ENCODE measurements at regions not wholly inside any gene's neighbourhood (a gene's known extent, or its start where the extent isn't known, plus 50 kb on each side); places are given as distances from the start of the nearest gene placed in this dataset.

GRCh38 chr22:35192129-35192918 lies 65.0 kb upstream of the HMGXB4 start (continued):
- TF ChIP-seq SMC3 (IDR thresholded peaks at IDR 0.05; ENCODE audit: low read depth, low read length) (no peak), CTCF (IDR thresholded peaks at IDR 0.05) (no peak), GATA2 (CRISPR knock-in tag; IDR thresholded peaks at IDR 0.05) (no peak), RCOR1 (IDR thresholded peaks at IDR 0.05; ENCODE audit: low read length) (no peak), RFX5 (IDR thresholded peaks at IDR 0.05; ENCODE audit: low read length) (no peak), ZBTB33 (IDR thresholded peaks at IDR 0.05; ENCODE audit: borderline replicate concordance, low read depth) (no peak)

GRCh38 chr22:35195226-35195625 lies 62.1 kb upstream of the HMGXB4 start:
- Histone ChIP-seq H3K9me2 (no peaks in the 10 kb centered on the region), H3K27me3 (ENCODE audit: insufficient read depth) (no peaks in the 10 kb centered on the region), H3K4me3 (ENCODE audit: low read depth in 2 of 2, low read length in 1 of 2) (no peak overlapping the region), H4K20me1 (ENCODE audit: insufficient read depth) (no peaks in the 10 kb centered on the region), H3K9me3 (no peaks in the 10 kb centered on the region), H3K9ac (no peak overlapping the region), H3K79me2 (ENCODE audit: insufficient read depth) (no peaks in the 10 kb centered on the region), H2AFZ (ENCODE audit: low read depth) (no peak overlapping the region), H3K27ac (ENCODE audit: low read depth in 2 of 2, low read length in 1 of 2) (no peak overlapping the region), H3K36me3 (replicated peaks in 1 of 2; ENCODE audit: control insufficient read depth in 1 of 2, insufficient read depth in 2 of 2, low read length in 1 of 2) (no peaks in the 10 kb centered on the region), H3K4me1 (ENCODE audit: control insufficient read depth in 1 of 2, insufficient read depth in 2 of 2, low read depth in 1 of 2, low read length in 1 of 2) (no peaks in the 10 kb centered on the region), H3K4me2 (no peak overlapping the region), H3F3A (replicated peaks; ENCODE audit: insufficient read depth) (no peaks in the 10 kb centered on the region)
- no peak for TF ChIP-seq REST (IDR thresholded peaks at IDR 0.05; ENCODE audit: low read depth, low read length)
- no peak for TF ChIP-seq YY1 (IDR thresholded peaks at IDR 0.05; ENCODE audit: low read depth)
- no peak for TF ChIP-seq ELF1 (IDR thresholded peaks at IDR 0.05)
- 47% methylated on average over 15 of the region's 15 CpGs for WGBS (ENCODE audit: low lambda C conversion rate)
- ChIA-PET CTCF (interaction anchor here (2.2 kb wide), 1 partner anchor 45 kb away, joined by 8 read pairs; no protein-coding TSS in a partner anchor), POLR2A (no interaction called here)
- DNase-seq, result no peak

All from SK-N-SH (cell line).